Ureter (tissue), 1 donor: ENCODE measurements at regions not wholly inside any gene's neighbourhood (a gene's known extent, or its start where the extent isn't known, plus 50 kb on each side); places are given as distances from the start of the nearest gene placed in this dataset.
"Not testable (repeated sequence)": the region's sequence is repeated elsewhere in the genome, so short reads cannot be mapped to it uniquely, and the experiment has no call there.

Experiments
- DNase-seq: peaks from one replicate; pipeline ENCODE4 v3.0.0-alpha.2; 2020; ENCODE audit warnings: low spot score
- donor health status: DM: yes; HTN: yes; CAD: no.

DNA sequence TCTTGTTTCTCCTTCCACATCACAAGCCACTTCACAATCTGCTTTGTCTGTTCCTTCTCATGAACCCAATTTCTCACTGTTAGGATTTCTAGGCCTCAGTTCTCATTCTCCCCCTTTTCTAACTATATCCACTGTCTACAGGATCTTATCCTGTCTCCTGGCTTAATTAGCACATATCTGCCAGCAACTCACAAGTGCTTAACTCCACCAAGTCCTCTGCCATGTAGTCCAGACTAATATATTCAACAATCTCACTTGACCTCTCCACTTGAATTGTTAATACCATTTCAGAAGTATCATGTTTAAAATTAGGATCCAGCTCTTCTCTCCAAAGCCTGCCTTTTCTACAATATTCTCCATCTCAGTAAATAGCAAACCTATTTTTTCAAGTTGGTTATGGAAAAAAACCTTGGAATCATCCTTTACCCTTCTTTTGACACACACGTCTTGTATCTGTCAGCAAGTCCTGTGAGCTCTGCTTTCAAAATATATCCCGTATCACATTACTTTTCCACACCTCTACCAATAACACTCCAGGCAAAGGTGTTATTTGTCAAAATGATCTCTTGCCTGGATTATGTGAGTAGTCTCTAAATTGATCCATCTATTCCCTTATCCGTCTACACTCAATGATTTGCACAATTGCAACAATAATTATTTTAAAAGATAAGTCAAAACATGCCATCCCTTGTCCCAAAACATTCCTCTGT lies 127.2 kb upstream of the SLIT2 start:
- no peak for DNase-seq

DNA sequence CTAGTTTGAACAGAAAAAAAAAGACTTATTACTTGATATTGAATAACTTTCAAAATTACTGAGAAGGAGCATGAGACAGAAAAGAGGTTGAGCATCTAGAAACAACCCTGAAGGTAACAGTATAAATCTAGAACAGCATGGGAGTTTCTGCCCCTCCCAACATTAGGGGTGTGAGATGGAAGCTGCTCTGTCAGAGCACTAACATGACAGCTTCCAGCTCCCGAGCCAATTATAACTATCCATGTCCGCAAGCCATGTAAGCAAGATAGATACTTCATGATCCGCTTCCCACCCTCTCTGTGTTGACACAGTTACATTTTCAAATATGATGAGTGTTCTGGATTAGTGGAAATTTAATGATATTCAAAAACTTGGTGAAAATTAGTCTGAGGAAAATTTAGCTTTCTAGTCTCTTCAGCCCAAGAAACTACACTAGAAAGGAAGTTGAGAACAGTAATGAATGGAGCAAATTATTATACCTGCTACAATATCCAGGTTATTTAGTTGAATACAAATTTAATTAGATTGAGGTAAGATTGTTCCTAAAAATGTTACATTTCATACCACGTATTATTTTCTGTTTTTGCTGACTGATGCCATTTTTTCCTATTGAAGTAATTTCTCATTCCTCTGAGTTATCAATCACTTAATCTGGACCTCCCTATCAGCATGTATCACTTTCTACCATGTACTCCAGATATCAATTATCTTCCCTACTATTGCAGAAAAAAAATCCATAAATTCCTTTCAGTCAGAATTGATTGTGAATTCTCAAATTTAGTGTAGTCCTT lies 129.3 kb upstream of the SLIT2 start:
- no peak for DNase-seq

DNA sequence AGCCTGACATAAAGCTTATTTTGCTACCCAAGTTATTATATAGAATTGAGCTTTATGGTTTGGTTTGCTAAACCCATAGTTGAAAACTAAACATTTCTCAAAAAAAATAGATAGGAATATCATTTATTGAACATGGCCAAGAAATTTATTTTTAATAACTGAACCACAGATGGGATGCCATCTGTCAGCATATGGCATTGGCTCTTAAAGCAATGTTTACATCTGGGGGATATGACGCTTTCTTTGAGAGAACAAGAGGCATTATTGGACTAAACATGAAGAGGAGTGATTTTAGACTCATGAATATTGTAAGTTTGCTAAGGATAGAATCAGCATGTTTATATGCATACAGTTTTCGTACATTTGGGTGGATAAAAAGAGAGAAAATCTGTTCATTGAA lies 132.6 kb upstream of the SLIT2 start:
- DNase-seq, result no peak

DNA sequence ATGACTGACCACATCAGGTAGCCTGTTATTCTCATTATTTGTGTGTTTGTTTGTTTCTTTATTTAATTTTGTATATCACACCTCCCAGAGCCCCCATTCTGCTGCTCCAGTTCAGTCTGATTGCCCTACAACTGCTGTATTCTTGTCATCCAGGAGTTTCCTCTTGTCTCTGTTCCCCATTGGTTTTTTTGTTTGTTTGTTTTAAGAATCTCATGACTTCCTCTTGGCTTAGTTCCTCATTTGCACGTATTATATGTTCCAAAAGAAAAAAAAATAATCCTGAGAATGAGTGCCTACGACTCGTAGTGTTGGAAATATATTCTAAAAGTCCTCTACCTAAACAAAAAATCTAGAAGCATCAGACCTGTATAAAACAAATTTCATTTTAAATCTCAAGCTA lies 142.3 kb upstream of the SLIT2 start:
- DNase-seq, result no peak

DNA sequence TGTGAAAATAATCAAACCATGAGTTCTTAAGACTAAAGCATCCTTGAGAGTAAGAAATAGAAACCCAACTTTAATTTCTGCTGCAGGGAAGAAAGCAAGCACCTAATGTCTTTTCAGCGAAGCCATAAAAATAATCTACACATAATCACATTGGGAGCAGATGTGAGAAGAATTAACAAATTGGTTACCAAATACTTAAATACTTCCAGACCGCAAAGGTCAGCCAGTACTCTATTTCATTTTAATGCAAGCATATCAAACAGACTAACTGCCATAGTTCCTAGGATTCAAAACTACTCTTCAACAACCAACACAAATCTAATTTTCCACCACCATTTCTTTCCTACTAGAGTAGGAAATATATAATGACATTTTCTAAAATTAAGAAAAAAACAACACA lies 144.8 kb upstream of the SLIT2 start:
- DNase-seq, result no peak

DNA sequence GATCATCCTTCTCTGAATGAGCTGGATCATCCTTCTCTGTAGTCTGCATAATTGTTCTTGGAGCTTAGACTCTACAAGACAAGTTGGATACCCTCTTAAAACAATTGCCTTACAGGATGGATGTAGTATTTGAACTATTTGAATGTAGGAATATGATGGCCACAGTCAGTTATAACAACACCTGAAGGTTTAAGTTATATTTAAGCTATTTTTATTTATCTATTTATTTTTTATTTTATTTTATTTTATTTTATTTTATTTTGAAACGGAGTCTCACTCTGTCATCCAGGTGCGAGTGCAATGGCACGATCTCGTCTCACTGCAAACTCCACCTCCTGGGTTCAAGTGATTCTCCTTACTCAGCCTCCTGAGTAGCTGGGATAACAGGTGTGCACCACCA lies 149.9 kb upstream of the SLIT2 start:
- no peak for DNase-seq

DNA sequence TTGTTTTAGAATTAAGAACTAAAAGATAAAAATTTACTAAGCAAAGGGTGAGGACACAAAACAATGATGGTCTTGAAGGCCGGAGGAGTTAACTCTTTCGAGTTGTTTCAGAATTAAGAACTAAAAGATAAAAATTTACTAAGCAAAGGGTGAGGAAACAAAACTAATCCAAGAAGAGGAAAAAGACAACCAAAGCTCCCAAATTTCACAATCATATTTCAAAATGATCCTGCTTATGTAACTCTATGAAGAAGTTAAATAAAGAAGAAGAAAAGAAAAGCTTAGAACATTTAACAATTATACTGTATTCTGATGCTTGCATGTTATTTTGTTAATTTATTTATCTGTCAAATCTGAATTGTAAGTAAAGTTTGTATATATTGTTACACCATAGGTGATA lies 154.8 kb upstream of the SLIT2 start:
- DNase-seq, result no peak

DNA sequence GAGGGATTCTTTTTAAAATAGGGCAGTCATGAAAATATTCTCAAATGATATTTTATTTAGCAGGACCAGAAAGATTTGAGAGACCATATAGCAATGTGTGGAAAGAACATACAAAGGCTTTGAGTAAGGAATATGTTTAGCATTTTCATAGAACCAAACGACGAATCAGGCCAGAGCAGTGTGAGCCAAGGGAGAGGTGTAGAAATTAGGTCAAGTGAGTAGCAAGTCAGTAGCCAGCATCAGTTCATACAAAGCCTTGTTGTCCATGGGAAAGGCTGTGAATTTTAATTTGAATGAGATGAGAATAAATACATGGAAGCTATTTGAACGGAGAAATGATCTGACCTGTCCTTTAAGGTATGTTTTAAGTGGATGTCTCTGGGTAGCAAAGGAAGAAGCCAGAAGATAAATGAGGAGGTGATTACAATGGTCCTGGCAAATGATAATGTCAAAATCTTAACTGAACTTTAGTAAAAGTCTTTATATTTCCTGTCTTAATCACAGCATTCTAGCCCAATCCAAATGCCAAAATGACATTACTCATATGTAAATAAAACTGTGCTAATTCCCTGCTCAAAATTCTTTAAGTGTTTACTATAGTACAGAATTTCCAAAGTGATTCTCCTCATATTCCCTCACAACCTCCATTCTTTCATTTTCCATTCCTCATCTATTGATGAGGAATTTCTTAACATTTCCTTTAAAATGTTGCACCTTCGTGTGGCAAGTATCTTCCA lies 155.7 kb upstream of the SLIT2 start:
- DNase-seq, result no peak

DNA sequence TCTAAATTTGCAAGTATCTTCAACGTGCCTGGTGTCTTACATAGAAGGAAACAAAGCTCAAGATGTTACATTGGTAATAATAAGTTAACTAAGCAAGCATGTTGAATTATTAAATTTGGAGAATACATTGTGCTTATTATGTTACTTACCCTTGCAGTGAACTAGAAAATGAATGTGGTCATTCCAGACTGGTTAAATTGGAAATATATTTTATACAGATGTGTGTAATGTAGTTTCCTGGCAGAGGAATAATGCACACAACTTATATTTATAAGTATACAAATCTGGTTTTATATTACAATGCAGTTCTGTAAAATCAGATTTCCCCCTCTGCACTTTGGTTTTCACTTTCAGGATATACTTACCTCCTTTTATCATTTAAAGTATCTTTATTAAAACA lies 159.9 kb upstream of the SLIT2 start:
- DNase-seq, result no peak

DNA sequence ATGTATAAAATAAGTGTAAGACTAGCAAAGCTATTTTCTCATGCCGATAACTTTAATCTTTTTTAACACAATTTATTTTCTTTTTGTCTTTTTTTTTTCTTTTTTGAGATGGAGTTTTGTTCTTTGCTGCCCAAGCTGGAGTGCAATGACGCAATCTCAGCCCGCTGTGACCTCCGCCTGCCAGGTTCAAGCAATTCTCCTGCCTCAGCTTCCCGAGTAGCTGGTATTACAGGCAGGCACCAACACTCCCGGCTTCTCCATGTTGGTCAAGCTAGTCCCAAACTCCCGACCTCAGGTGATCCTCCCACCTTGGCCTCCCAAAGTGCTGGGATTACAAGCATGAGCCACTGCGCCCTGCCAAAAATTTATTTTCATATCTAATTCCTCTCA lies 164.2 kb upstream of the SLIT2 start:
- no peak for DNase-seq

DNA sequence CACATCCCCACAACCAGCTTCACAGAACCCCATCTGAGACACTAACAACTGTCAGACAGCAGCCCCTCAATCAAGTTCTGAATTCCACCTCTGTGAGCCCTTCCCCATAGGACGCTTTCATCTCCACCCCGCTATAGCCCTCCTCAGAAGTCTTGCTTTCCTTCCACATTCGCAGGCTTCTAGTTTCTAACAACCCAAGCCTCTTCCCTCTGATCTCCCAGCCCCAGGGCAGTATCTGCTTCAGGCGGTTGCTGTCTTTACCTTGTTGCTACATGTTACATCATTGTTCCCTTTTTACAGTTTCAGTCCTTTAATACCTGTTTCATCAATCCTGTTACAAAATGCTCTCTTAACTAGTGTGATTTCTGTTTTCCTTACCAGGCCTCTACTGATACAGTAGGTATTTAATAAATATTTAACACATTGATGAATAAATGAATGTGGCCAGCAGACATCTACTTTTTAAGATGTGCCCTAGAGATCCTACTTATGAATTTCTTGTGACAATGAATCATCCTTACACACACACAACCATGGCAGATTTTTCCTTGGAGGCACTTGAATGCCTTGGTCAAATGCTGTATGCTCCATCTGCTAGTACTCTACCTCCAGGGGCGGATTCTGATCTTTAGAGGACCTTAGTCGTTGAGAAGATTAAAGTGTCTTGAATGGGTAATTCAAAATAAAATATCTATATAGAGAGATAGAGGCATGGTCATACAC lies 164.7 kb upstream of the SLIT2 start:
- no peak for DNase-seq

DNA sequence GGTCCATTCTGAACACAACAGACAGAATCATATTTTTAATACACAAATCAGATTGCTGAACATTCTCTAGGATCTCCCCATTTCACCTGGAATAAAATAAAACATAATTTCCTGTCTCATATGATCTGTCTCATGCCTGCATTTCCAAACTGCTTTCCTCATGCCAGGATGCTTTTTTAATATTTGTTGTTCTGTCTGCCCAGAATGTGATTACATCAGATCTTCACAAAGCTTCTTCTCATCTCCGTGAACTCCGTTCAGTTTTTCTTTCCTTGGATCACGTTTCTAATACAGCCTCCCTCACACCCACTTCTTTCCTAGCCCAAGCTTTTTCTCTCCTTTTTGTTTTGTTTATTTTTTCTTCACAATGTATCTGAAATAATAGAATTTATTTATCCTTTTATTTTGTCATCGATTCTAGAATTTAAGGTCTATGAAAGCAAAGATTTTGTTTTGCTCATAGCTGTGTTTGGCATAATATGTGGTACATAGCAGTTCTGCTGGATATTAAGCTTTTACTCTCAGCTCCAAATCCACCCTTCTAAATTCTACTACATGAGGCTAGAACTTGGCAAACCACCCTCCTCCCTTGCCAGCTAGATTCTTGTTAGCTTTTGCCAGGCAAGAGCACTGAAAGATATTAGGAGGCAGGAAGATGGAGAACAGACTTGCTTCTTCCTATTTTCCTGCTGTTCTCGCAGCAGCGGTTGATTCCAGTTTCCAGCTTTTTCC lies 165.5 kb upstream of the SLIT2 start:
- DNase-seq, result no peak

DNA sequence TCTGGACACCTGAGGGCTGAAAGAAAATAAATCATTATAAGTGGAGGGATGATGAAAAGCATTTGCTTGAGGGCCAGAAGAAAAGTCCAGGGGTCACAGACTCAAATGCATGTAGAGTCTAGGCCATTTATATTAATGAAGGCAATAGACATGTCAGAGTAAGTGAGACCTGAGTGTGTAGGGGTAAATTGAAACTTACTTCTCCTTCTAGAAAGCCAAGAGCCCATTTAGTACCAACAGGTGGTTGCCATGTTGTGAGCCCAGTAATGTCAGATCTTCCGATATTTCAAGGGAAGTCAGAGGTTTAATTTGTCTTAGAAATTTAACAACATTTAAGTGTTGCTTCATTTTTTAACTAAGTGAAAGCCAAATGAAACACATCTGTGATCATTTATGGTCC lies 166.1 kb upstream of the SLIT2 start:
- DNase-seq, result no peak

DNA sequence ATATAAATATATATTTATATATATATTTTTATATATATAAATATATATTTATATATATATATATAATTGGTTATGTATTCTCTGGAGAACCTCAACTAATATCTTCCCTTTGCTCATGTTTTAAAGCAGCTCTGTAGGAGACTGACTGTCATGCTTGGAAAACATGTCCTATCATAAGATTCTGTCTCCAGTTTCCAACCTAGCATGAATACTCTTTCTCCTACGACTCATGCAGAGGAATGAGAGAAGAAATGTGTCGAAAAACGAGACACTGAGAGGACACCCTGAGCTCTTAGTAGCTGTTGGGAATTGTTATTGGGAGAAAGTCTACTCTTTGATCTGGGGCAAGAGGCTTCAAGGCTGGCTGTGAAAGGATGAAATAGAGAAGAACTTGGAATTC lies 166.5 kb upstream of the SLIT2 start:
- DNase-seq, result no peak

DNA sequence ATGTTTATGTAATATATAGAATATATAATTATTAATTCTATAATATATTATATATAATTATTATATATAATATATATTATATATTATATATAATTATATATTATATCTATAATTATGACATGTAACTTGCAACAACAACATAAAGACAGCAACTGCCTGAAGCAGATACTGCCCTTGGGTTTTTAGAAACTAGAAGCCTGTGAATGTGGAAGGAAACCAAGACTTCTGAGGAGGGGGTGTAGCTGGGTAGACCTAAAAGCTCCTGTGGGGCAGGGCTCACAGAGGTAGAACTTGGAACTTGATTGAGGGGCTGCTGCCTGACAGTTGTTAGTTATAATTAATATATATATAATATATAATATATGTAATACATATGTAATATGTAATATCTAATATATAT lies 167.2 kb upstream of the SLIT2 start:
- DNase-seq, result no peak

DNA sequence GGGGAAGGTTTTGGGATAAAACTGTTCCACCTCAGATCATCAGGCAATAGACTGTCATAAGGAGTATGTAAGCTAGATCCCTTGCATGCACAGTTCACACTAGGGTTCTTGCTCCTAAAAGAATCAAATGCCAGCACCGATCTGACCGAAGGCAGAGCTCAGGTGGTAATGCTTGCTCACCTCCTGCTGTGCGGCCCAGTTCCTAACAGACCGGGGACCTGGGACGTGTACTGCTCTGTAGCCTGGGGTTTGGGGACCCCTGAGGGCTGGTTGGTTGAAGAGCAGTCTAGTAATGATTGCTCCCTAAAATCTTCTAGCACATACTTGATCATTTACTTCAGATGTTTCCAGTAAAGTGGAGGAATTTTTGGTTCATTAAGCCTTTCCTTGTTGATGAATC lies 173.1 kb upstream of the SLIT2 start:
- no peak for DNase-seq

DNA sequence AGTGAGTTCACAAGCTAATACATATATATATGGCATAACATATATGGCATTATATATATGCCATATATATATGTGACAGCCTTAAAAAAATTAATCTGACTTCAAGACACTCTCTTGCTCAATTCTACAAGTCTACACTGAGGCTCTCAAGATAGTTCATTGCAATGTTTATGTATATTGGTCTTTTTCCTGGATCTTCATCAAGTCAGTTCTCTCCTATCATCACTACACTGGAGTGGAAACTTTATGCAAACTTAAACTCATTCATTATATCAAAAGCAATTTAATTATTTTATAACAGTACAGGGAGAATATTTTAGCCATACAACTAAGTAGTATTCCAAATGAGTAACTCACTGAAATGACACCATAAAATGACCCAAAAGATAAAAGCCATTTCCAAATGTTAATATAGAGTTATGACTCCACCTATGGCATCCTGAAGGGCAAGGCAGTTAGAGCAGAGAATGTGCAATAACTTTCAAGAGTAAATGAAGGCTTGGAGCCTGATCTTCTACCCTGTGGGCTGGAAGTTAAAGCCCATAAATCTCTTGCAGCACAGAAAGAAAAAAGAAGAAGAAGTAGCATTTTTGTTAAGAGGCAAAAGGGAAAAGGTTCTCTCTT lies 176.3 kb upstream of the SLIT2 start:
- no peak for DNase-seq

DNA sequence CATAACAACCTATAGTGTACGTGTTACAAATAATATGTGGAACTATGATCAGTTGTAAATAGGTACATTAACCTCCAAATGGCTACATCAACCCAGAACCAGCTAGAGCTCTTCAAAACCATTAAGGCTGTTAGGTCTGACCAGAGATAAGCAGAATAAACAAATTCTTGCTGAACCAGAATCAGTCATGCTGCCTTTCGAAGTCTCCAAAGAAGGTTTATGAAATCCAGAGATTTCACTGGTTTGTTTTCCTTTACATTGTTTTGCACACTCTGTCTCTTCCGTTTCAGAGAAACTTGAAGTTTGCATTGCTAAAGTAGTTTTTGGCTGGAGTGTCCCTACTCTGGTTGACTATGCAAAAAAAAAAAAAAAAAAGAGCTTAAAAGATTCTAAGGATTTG lies 177.3 kb upstream of the SLIT2 start:
- no peak for DNase-seq

DNA sequence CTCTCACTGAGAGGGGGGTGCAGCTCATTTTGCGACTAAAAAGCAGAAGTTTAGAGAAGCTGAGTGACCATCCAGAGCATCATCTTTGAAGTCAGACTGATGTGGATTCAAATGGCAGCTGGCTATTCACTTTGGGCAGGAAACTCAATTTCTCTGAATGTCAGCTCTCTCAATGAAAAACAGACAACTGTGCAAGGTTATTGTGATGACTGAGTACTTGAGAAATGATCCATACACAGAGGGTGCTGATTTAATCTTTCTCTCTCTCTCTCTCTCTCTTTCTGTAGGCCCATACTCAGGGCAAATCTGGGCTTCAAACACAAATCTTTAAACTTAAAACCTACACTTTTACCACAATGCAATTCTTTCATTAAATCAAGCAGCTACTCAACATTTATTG lies 185.8 kb upstream of the SLIT2 start:
- no peak for DNase-seq

DNA sequence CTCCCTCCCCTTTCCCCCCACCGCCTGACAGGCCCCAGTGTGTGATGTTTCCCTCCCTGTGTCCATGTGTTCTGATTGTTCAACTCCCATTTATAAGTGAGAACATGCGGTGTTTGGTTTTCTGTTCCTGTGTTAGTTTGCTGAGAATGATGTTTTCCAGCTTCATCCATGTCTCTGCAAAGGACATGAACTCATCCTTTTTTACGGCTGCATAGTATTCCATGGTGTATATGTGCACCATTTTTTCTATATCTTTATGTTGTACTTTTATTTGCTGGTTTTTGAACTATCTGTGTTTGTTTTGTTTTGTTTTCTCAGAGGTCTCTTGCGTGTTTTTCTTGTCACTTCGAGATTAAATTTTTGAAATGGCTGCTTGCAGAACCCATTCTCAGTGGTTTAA lies 188.8 kb upstream of the SLIT2 start:
- not testable (repeated sequence) for DNase-seq

DNA sequence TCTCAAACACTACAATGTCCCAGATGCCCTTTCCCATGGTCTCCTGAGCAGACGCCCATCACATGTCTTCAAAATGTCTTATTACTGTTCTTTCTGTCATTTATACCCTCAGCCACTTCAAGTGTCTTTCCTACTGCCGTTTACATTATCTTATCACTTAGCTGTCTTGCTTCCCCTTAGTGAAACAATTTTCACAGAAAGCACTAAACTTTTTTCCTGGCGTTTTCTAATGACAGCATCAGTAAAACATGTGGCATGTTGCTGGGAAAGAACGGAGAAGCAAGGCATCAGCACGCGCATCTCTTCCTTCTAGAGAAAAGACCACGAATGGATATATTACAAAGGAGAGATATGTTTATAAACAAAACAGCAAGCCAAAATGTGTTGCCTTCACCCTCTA lies 189.7 kb upstream of the SLIT2 start:
- DNase-seq, result no peak
